ENCODE measurements at regions not wholly inside any gene's neighbourhood (a gene's known extent, or its start where the extent isn't known, plus 50 kb on each side); places are given as distances from the start of the nearest gene placed in this dataset.

GRCh38 chr10:16271571-16271970 is 165.2 kb upstream of the PTER start:
- H3K27ac ChIP-seq = no peak overlapping the region
- TF ChIP-seq, protein P1, sequence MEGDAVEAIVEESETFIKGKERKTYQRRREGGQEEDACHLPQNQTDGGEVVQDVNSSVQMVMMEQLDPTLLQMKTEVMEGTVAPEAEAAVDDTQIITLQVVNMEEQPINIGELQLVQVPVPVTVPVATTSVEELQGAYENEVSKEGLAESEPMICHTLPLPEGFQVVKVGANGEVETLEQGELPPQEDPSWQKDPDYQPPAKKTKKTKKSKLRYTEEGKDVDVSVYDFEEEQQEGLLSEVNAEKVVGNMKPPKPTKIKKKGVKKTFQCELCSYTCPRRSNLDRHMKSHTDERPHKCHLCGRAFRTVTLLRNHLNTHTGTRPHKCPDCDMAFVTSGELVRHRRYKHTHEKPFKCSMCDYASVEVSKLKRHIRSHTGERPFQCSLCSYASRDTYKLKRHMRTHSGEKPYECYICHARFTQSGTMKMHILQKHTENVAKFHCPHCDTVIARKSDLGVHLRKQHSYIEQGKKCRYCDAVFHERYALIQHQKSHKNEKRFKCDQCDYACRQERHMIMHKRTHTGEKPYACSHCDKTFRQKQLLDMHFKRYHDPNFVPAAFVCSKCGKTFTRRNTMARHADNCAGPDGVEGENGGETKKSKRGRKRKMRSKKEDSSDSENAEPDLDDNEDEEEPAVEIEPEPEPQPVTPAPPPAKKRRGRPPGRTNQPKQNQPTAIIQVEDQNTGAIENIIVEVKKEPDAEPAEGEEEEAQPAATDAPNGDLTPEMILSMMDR (conservative IDR thresholded peaks at IDR 0.05) = no peak

- no peak overlapping the region for H3K27ac ChIP-seq
- TF ChIP-seq, protein P1 (conservative IDR thresholded peaks at IDR 0.05) = no peak
Measured at GRCh38 chr10:16274911-16275310, 161.9 kb upstream of the PTER start.

- TF ChIP-seq, protein P1 (conservative IDR thresholded peaks at IDR 0.05) = no peak
- H3K27ac ChIP-seq = no peak overlapping the region
Measured at GRCh38 chr10:16280595-16280994, 156.2 kb upstream of the PTER start.

GRCh38 chr10:16292366-16292765 is 144.4 kb upstream of the PTER start:
- no peak overlapping the region for H3K27ac ChIP-seq
- TF ChIP-seq, protein P1 (conservative IDR thresholded peaks at IDR 0.05) = no peak

GRCh38 chr10:16297069-16297468 is 139.7 kb upstream of the PTER start:
- no peak overlapping the region for H3K27ac ChIP-seq
- TF ChIP-seq, protein P1 (conservative IDR thresholded peaks at IDR 0.05) = no peak

DNA sequence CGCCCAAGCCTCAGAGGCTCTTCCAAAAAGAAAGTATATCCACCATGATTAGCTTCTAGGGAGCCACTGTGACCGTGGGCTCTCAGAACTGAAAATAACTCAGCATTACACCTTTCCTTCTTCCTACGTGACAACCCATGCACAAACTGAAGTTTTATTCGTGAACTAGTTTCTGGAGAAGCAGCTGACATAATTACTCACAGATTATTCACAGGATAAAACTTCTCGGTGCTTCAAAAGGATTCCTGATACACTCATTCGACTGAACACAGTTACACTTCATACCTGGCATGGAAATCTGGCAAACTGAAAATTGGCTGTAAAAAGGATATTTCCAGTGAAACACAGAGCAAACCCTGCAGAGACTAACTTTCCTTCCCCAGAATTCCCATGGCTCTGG is 139.2 kb upstream of the PTER start:
- no peak overlapping the region for H3K27ac ChIP-seq
- TF ChIP-seq, protein P1 (conservative IDR thresholded peaks at IDR 0.05) = no peak

DNA sequence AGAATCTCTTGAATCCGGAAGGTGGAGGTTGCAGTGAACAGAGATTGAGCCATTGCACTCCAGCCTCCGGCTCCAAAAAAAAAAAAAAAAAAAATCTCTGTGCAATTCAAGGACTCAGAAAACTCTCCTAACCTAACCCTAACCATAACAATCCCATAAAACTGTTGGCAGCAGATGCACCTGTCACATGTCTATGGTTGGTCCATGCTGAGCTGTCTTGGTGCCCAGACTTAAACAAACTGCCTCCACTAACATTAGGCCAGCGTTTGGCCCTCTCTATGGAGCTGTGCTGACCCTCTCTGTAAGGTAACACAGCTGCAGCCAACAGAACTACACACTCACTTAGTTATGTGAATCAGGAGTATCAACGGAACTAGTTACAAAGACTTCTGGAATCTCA is 132.5 kb upstream of the PTER start:
- TF ChIP-seq, protein P1 (conservative IDR thresholded peaks at IDR 0.05) = no peak
- no peak overlapping the region for H3K27ac ChIP-seq

DNA sequence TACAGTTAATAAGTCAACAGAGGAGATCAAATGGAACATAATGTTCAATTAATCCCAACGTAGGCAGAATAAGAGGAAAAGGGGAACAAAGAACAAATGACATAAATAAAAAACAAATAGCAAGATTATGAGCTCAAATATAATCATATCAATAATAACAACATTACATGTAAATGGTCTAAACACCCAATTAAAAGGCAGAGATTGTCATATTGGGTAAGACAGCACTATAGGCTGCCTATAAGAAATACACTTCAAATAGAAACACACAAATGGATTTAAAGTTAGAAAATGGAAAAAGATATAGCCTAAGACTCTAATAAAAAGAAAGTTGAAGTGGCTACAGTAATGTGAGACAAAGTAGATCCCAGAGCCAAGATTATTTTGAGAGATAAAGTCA is 126.4 kb upstream of the PTER start:
- TF ChIP-seq, protein P1 (conservative IDR thresholded peaks at IDR 0.05) = no peak
- no peak overlapping the region for H3K27ac ChIP-seq
